ENCODE measurements at regions not wholly inside any gene's neighbourhood (a gene's known extent, or its start where the extent isn't known, plus 50 kb on each side); places are given as distances from the start of the nearest gene placed in this dataset.

- Histone ChIP-seq H3K36me3 (no peaks in the 10 kb centered on the region), H3K9me3 (peaks cover 0 to 3% of the 10 kb centered on the region in 2 donors), H3K27ac (peak overlapping the region in 1 of 2 donors; percentile 58), H3K4me3 (no peak overlapping the region), H3K4me1 (peaks cover 0 to 20% of the 10 kb centered on the region in 2 donors), H3K27me3 (no peaks in the 10 kb centered on the region)
- intact Hi-C loops (cut with DNase I) = no loop called here
- TF ChIP-seq CTCF (IDR thresholded peaks at IDR 0.05) = no peak
- no peak for ATAC-seq
- no peak for DNase-seq
Measured at GRCh38 chr2:144694456-144694855, 174.5 kb upstream of the ZEB2 start.

- H3K27ac ChIP-seq = peak overlapping the region in 1 of 2 donors; percentile 58
- no peak for TF ChIP-seq CTCF (IDR thresholded peaks at IDR 0.05)
- peak; percentile 75 for ATAC-seq
Measured at GRCh38 chr2:144693179-144693578, 173.3 kb upstream of the ZEB2 start.

GRCh38 chr2:144692661-144693060 is 172.7 kb upstream of the ZEB2 start:
- peaks cover 0 to 3% of the 10 kb centered on the region in 2 donors for H3K9me3 ChIP-seq
- no peak for TF ChIP-seq CTCF (IDR thresholded peaks at IDR 0.05)
- intact Hi-C loops (cut with DNase I) = no loop called here
- no peaks in the 10 kb centered on the region for H3K27me3 ChIP-seq
- H3K4me1 ChIP-seq = peaks cover 0 to 21% of the 10 kb centered on the region in 2 donors
- peak overlapping the region in 1 of 2 donors; percentile 58 for H3K27ac ChIP-seq
- ATAC-seq = no peak
- no peak for DNase-seq
- no peaks in the 10 kb centered on the region for H3K36me3 ChIP-seq
- H3K4me3 ChIP-seq = no peak overlapping the region

More at GRCh38 chr2:144693179-144693578, 173.3 kb upstream of the ZEB2 start:
- Histone ChIP-seq H3K27me3 (no peaks in the 10 kb centered on the region), H3K4me3 (no peak overlapping the region), H3K36me3 (no peaks in the 10 kb centered on the region), H3K9me3 (peaks cover 0 to 3% of the 10 kb centered on the region in 2 donors), H3K4me1 (peaks cover 0 to 20% of the 10 kb centered on the region in 2 donors)
- DNase-seq = no peak
- intact Hi-C loops (cut with DNase I) = no loop called here

GRCh38 chr2:144690771-144691170 is 170.9 kb upstream of the ZEB2 start:
- Histone ChIP-seq H3K4me1 (peaks cover 0 to 38% of the 10 kb centered on the region in 2 donors), H3K36me3 (no peaks in the 10 kb centered on the region), H3K27ac (no peak overlapping the region), H3K9me3 (no peaks in the 10 kb centered on the region), H3K27me3 (no peaks in the 10 kb centered on the region), H3K4me3 (no peak overlapping the region)
- DNase-seq = no peak
- ATAC-seq = no peak
- no peak for TF ChIP-seq CTCF (IDR thresholded peaks at IDR 0.05)
- intact Hi-C loops (cut with DNase I) = no loop called here

GRCh38 chr2:144686518-144687215 is 166.7 kb upstream of the ZEB2 start:
- Histone ChIP-seq H3K27me3 (no peaks in the 10 kb centered on the region), H3K9me3 (no peaks in the 10 kb centered on the region), H3K4me1 (peaks cover 0 to 35% of the 10 kb centered on the region in 2 donors), H3K27ac (peak overlapping the region in 1 of 2 donors; percentile 85), H3K36me3 (no peaks in the 10 kb centered on the region), H3K4me3 (no peak overlapping the region)
- TF ChIP-seq CTCF (IDR thresholded peaks at IDR 0.05) = no peak
- DNase-seq = peak in 1 of 4 donors; percentile 27
- intact Hi-C loops (cut with DNase I) = no loop called here
- peak; percentile 71 for ATAC-seq

Measured in left lung (tissue), 4 donors.